Kidney epithelial cell (primary cell): ENCODE measurements at regions not wholly inside any gene's neighbourhood (a gene's known extent, or its start where the extent isn't known, plus 50 kb on each side); places are given as distances from the start of the nearest gene placed in this dataset.

ENCODE experiments used
- DNase-seq: peaks from one replicate; pipeline ENCODE4 v3.0.0-alpha.2; 2010; ENCODE audit warnings: low read depth
- H3K27me3 ChIP-seq: 2 replicates; pipeline ENCODE4 v1.6.0; 2011; ENCODE audit warnings: low read length; ENCODE audit not compliant: control insufficient read depth, insufficient read depth
- H3K36me3 ChIP-seq: 2 replicates; pipeline ENCODE4 v1.5.1; 2011; ENCODE audit warnings: low read length; ENCODE audit not compliant: control insufficient read depth, insufficient read depth
- H3K4me3 ChIP-seq: 2 replicates; pipeline ENCODE4 v1.5.1; 2011; ENCODE audit warnings: low read depth, mild to moderate bottlenecking, control low read depth, low read length
- TF ChIP-seq, protein P1 (sequence below): IDR thresholded peaks from 2 replicates; pipeline ENCODE4 v1.5.1; 2011; ENCODE audit warnings: mild to moderate bottlenecking, moderate library complexity, low read length, control low read depth, inconsistent platforms; ENCODE audit not compliant: insufficient read depth, poor library complexity, severe bottlenecking

DNA sequence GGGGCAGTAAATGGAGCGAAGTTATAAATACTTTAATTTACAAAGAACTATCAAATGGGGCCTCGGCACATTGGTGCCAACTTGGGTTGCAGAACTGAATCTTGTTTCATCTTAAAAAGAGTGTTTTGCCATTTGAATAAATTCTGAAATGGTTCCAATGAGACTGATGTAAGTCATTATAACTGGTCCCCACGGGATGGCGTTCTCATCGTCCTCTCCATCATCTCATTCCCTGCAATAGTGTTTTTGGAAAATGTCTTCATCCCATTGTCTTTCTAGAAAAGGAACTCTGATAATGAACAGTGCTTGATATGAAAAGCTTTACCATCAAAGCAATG is 422.0 kb upstream of the ID2 start:
- H3K36me3 ChIP-seq, result no peaks in the 10 kb centered on the region
- DNase-seq, result no peak
- TF ChIP-seq, protein P1, sequence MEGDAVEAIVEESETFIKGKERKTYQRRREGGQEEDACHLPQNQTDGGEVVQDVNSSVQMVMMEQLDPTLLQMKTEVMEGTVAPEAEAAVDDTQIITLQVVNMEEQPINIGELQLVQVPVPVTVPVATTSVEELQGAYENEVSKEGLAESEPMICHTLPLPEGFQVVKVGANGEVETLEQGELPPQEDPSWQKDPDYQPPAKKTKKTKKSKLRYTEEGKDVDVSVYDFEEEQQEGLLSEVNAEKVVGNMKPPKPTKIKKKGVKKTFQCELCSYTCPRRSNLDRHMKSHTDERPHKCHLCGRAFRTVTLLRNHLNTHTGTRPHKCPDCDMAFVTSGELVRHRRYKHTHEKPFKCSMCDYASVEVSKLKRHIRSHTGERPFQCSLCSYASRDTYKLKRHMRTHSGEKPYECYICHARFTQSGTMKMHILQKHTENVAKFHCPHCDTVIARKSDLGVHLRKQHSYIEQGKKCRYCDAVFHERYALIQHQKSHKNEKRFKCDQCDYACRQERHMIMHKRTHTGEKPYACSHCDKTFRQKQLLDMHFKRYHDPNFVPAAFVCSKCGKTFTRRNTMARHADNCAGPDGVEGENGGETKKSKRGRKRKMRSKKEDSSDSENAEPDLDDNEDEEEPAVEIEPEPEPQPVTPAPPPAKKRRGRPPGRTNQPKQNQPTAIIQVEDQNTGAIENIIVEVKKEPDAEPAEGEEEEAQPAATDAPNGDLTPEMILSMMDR, result no peak
- no peaks in the 10 kb centered on the region for H3K27me3 ChIP-seq
- no peak overlapping the region for H3K4me3 ChIP-seq

DNA sequence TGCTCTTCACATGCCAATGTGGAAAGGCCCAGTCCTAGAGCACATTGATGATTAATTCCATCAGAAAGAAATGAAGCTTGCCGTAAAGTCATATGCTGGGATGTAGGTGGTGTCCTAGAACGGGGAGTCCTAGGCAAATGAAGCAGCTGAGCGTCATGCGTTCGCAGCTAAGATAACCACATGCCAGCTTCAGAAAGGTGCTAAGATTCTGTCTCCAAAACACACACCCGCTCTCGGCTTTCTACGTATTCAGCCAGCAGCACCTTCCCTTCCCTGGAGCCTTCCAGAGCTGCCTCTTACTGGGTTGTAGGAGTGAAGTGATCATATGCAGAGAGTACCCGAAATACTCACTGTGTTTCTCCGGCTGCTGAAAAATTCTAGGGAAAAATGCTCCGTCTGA is 421.6 kb upstream of the ID2 start:
- no peaks in the 10 kb centered on the region for H3K36me3 ChIP-seq
- no peak for DNase-seq
- TF ChIP-seq, protein P1, result no peak
- no peak overlapping the region for H3K4me3 ChIP-seq
- H3K27me3 ChIP-seq, result no peaks in the 10 kb centered on the region

DNA sequence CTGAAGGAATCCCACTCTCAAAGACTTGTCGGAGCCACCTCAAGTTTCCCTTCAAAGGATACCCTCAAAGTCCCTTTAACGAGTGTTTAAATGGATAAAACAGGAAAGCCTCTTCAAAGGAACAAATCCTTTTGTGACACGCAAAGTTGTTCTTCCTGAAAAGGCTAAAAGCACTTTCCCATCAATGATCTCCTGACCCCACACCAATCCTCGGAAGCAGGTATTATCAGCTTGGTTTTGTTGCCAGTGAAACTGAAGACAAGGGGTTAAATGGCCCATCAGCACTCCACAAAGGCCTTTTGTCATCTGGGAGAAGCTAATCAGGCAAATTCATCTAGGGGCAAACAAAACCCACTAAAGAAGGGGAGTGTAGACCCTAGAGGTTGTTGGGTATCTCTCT is 418.0 kb upstream of the ID2 start:
- Histone ChIP-seq H3K36me3 (no peaks in the 10 kb centered on the region), H3K27me3 (no peaks in the 10 kb centered on the region), H3K4me3 (no peak overlapping the region)
- no peak for DNase-seq
- TF ChIP-seq, protein P1, result no peak

DNA sequence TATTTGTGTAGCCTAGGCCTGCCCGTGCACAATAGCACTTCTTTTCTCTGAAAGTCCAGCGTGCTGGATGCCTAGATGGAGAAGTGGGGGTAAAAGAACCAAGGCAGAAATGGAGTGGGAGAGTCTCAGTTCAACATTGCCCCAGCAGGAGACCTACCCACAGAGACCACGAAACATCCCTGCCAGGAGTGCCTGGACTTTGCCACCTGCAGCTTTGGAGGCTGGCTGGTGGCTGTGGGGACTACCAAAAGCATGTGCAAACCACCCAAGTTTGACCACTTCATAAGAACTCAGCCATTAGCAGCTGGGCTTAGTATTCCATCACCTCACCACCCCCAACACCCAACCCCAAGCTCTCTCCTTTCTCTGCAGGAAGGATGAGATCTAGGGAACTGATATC is 416.9 kb upstream of the ID2 start:
- no peaks in the 10 kb centered on the region for H3K27me3 ChIP-seq
- no peak overlapping the region for H3K4me3 ChIP-seq
- no peaks in the 10 kb centered on the region for H3K36me3 ChIP-seq
- TF ChIP-seq, protein P1, result no peak
- no peak for DNase-seq

DNA sequence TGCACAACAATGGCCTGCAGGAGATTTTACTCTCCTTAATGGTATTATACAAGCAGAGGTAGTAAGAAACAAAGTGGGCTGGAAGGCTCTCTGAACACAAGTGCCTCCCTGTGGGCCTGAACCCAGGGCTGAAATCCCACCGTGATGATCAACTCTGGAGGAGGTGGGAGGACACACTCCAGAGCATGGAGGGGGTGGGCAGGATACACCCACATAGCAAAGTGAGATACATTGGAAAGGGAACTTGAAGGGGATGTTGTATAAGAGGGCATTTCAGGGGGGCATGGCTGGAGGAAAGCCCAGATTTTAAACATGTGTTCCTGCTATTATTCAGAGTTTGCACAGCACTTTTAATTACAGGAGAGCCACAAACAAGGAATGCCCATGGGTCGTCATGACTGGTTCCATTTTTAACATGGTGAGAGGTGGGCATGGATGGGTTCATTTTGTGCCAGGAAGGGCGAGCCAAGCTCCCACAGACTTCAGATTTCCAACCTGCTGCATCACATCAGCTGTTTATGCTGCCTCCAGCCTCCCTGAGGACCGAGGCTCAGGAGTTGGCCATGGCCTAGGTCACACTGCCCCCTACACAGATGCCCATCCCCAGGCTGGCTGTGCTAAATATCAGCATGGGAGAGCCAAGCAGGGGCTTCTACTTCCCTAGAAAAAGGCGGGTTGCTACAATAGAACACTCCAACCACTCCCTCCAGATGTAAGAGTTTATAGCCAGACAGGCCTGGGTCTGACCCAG is 416.2 kb upstream of the ID2 start:
- DNase-seq, result no peak
- Histone ChIP-seq H3K36me3 (no peaks in the 10 kb centered on the region), H3K4me3 (no peak overlapping the region), H3K27me3 (no peaks in the 10 kb centered on the region)
- TF ChIP-seq, protein P1, result no peak

DNA sequence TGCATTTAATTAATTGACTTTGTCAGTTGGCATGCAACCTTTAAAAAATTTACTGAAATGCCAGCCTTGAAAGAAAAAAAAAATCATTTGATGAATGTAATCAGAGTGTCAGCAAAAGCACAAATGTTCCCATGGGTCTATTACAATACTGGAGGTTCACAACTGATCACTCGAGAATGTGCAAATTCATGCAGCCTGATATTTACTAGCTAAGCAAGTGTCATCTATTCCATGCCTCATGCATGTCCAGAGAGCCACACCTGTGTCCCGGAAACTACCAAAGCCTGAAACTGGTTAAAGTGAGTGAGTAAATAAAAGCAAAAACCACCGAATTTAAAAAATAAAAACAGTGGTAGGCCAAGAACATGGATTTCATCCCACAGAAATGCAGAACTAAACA is 415.3 kb upstream of the ID2 start:
- H3K27me3 ChIP-seq, result no peaks in the 10 kb centered on the region
- TF ChIP-seq, protein P1, result no peak
- H3K36me3 ChIP-seq, result no peaks in the 10 kb centered on the region
- DNase-seq, result no peak
- H3K4me3 ChIP-seq, result no peak overlapping the region
